ENCODE measurements at regions not wholly inside any gene's neighbourhood (a gene's known extent, or its start where the extent isn't known, plus 50 kb on each side); places are given as distances from the start of the nearest gene placed in this dataset.

DNA sequence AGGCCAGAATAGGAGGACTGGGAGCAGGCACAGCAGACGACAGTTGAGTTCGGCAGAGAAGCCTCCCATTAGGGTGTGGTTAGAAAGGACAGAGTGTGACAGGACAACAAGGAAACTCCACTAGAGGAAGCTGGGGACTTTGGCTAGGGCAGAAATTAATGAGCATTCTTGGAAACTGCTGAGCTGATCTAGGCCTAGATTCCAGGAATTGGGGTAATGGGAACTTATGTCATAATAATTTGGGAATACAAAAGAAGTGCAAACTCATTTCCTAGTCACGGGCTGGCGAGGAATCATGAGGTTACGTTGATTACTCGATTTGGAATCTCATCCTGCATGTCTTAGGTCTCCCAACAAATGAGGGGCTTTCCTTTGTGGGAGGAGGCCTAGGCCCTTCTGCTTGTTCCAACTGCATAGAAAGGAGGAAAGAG, 144.6 kb upstream of the RPS23 start (continued):
- TF ChIP-seq AFF1 (IDR thresholded peaks at IDR 0.05; ENCODE audit: low read depth in 1 of 2, partially characterized antibody in 2 of 2) (peak; percentile 38 to 64), TCF3 (CRISPR knock-in tag; IDR thresholded peaks at IDR 0.05) (peak; percentile 16; the same call in 1 of the 2 replicates), MAFK (IDR thresholded peaks at IDR 0.05; ENCODE audit: low read length) (peak; percentile 63), ZNF655 (CRISPR knock-in tag; IDR thresholded peaks at IDR 0.05) (no peak), OTX1 (CRISPR knock-in tag; IDR thresholded peaks at IDR 0.05) (0 out of 2 replicates have a peak, but pooled peaks have one; percentile 10), CTBP1 (IDR thresholded peaks at IDR 0.05; ENCODE audit: borderline replicate concordance) (peak; percentile 64), SMARCA4 (IDR thresholded peaks at IDR 0.05) (peak; percentile 68), GABPA (tag; conservative IDR thresholded peaks at IDR 0.05; ENCODE audit: low read depth) (0 out of 2 replicates have a peak, but pooled peaks have one; percentile 33), ZNF592 (IDR thresholded peaks at IDR 0.05) (peak; percentile 69), COPS2 (conservative IDR thresholded peaks at IDR 0.05) (no peak), MEIS2 (IDR thresholded peaks at IDR 0.05; ENCODE audit: partially characterized antibody) (peak; percentile 55), ESRRA (IDR thresholded peaks at IDR 0.05; ENCODE audit: borderline replicate concordance, low read depth) (0 out of 2 replicates have a peak, but pooled peaks have one; percentile 44), TEAD4 (IDR thresholded peaks at IDR 0.05; ENCODE audit: low read length) (peak; percentile 52; the same call in 1 of the 2 replicates), TEAD4 (CRISPR knock-in tag; IDR thresholded peaks at IDR 0.05; ENCODE audit: borderline replicate concordance) (no peak), CXXC5 (CRISPR knock-in tag; IDR thresholded peaks at IDR 0.05) (peak; percentile 59; the same call in 1 of the 2 replicates), ETV6 (IDR thresholded peaks at IDR 0.05; ENCODE audit: borderline replicate concordance in 1 of 2, low read depth in 2 of 2, low read length in 1 of 2) (0 out of 4 replicates have a peak, but pooled peaks of 1 of the 2 experiments have one; percentile 45), ETV6 (CRISPR knock-in tag; IDR thresholded peaks at IDR 0.05; ENCODE audit: borderline replicate concordance) (no peak), HMG20B (CRISPR knock-in tag; IDR thresholded peaks at IDR 0.05) (no peak)
